GM23338 (cell line): ENCODE measurements at regions not wholly inside any gene's neighbourhood (a gene's known extent, or its start where the extent isn't known, plus 50 kb on each side); places are given as distances from the start of the nearest gene placed in this dataset.

Experiments
- ATAC-seq: fragments of 200-7000 bp; cut with Tn5 transposase; 3 replicates; pipeline ENCODE4 v1.9.1; 2020
- DNase-seq: peaks from one replicate; pipeline ENCODE4 v3.0.0-alpha.2; 2015; ENCODE audit warnings: low spot score
- H2AFZ ChIP-seq: fragments of 200-600 bp; sonication (generic); 2 replicates; pipeline ENCODE4 v1.8.0; 2016; ENCODE audit warnings: antibody characterized with exemption, mild to moderate bottlenecking, moderate library complexity
- H3F3A ChIP-seq: fragments of 200-600 bp; sonication (generic); replicated peaks from 2 replicates; pipeline ENCODE4 v1.8.0; 2017; ENCODE audit warnings: antibody characterized with exemption, mixed run types, low read depth
- H3K27ac ChIP-seq: fragments of 200-600 bp; sonication (generic); 2 replicates; pipeline ENCODE4 v1.6.1; 2016; ENCODE audit warnings: low read depth
- H3K27me3 ChIP-seq: fragments of 200-600 bp; sonication (generic); 2 replicates; pipeline ENCODE4 v1.8.0; 2016; ENCODE audit warnings: mild to moderate bottlenecking, mixed run types, moderate library complexity; ENCODE audit not compliant: insufficient read depth
- H3K36me3 ChIP-seq: fragments of 200-600 bp; sonication (generic); 2 replicates; pipeline ENCODE4 v1.8.0; 2016; ENCODE audit warnings: mild to moderate bottlenecking; ENCODE audit not compliant: insufficient read depth
- H3K4me1 ChIP-seq: fragments of 200-600 bp; sonication (generic); 2 replicates; pipeline ENCODE4 v1.8.0; 2016; ENCODE audit warnings: mild to moderate bottlenecking, moderate library complexity; ENCODE audit not compliant: insufficient read depth
- H3K4me2 ChIP-seq: fragments of 200-600 bp; sonication (generic); 2 replicates; pipeline ENCODE4 v1.7.1; 2017; ENCODE audit warnings: mixed run types
- H3K4me3 ChIP-seq: fragments of 200-600 bp; sonication (generic); 2 replicates; pipeline ENCODE4 v1.6.1; 2016; ENCODE audit warnings: mixed run types
- H3K79me2 ChIP-seq: fragments of 200-600 bp; sonication (generic); replicated peaks from 2 replicates; pipeline ENCODE4 v1.8.0; 2017; ENCODE audit warnings: mild to moderate bottlenecking; ENCODE audit not compliant: insufficient read depth
- H3K9me2 ChIP-seq: fragments of 200-600 bp; sonication (generic); 2 replicates; pipeline ENCODE4 v1.8.0; 2017; ENCODE audit not compliant: insufficient read depth
- H4K20me1 ChIP-seq: fragments of 200-600 bp; sonication (generic); replicated peaks from 2 replicates; pipeline ENCODE4 v1.8.0; 2017; ENCODE audit warnings: mild to moderate bottlenecking; ENCODE audit not compliant: insufficient read depth
- H3K27ac Mint-ChIP-seq: 2 replicates; pipeline ENCODE4 v1.8.0; 2020; ENCODE audit warnings: inconsistent platforms, mild to moderate bottlenecking, moderate library complexity, mixed read lengths
- H3K27me3 Mint-ChIP-seq: 3 replicates; pipeline ENCODE4 v1.8.0; 2022; ENCODE audit warnings: low read depth, mild to moderate bottlenecking, moderate library complexity, mixed read lengths, inconsistent platforms; ENCODE audit not compliant: insufficient read depth, poor library complexity
- H3K36me3 Mint-ChIP-seq: 3 replicates; pipeline ENCODE4 v1.8.0; 2021; ENCODE audit warnings: low read depth, mild to moderate bottlenecking, inconsistent platforms, moderate library complexity, mixed read lengths
- H3K4me1 Mint-ChIP-seq: 3 replicates; pipeline ENCODE4 v1.8.0; 2020; ENCODE audit warnings: mild to moderate bottlenecking, inconsistent platforms, mixed read lengths
- H3K4me3 Mint-ChIP-seq: 3 replicates; pipeline ENCODE4 v1.8.0; 2021; ENCODE audit warnings: moderate library complexity, mild to moderate bottlenecking, inconsistent platforms, mixed read lengths
- H3K9me3 Mint-ChIP-seq: 3 replicates; pipeline ENCODE4 v1.8.0; 2020; ENCODE audit warnings: moderate library complexity, mild to moderate bottlenecking, inconsistent platforms, mixed read lengths
- CREB1 ChIP-seq: fragments of 250-450 bp; sonication (Bioruptor Pico); IDR thresholded peaks from 2 replicates; pipeline ENCODE4 v1.5.0; 2020; ENCODE audit warnings: low read depth, mild to moderate bottlenecking, moderate library complexity
- EZH2 ChIP-seq: fragments of 200-600 bp; sonication (generic); IDR thresholded peaks from one replicate; pipeline ENCODE4 v1.8.0; 2017; ENCODE audit warnings: antibody characterized with exemption, mild to moderate bottlenecking, low read depth; ENCODE audit not compliant: unreplicated experiment
- EZH2phosphoT487 ChIP-seq: fragments of 200-600 bp; sonication (generic); IDR thresholded peaks from one replicate; pipeline ENCODE4 v1.8.1; 2018; ENCODE audit warnings: antibody characterized with exemption; ENCODE audit not compliant: unreplicated experiment
- JUNB ChIP-seq: IDR thresholded peaks from one replicate; pipeline ENCODE4 v1.6.1; 2016; ENCODE audit warnings: antibody characterized with exemption; ENCODE audit not compliant: unreplicated experiment
- NANOG ChIP-seq: IDR thresholded peaks from 2 replicates; pipeline ENCODE4 v1.6.1; 2016; ENCODE audit warnings: antibody characterized with exemption, borderline replicate concordance
- POLR2AphosphoS5 ChIP-seq: IDR thresholded peaks from 2 replicates; pipeline ENCODE4 v1.6.1; 2016; ENCODE audit warnings: antibody characterized with exemption, low read depth
- ZNF114 ChIP-seq: fragments of 250-450 bp; sonication (Bioruptor Pico); IDR thresholded peaks from 2 replicates; pipeline ENCODE4 v1.5.0; 2020; ENCODE audit warnings: mild to moderate bottlenecking, moderate library complexity
- TF ChIP-seq, protein P1 (sequence below): IDR thresholded peaks from one replicate; pipeline ENCODE4 v1.6.1; 2018; ENCODE audit warnings: antibody characterized with exemption; ENCODE audit not compliant: unreplicated experiment
- TF ChIP-seq, protein P2 (sequence below), 2 experiments: fragments of 200-600 bp in 1 of 2; sonication (generic) in 1 of 2; conservative IDR thresholded peaks; 2 replicates each; pipeline versions ENCODE4 v1.5.1 to v1.6.1; 2016 to 2017; ENCODE audit warnings: antibody characterized with exemption in 2 of 2, low read depth in 2 of 2, mild to moderate bottlenecking in 2 of 2, moderate library complexity in 1 of 2
- TF ChIP-seq, protein P3 (sequence below): fragments of 250-450 bp; sonication (Bioruptor Pico); IDR thresholded peaks from 2 replicates; pipeline ENCODE4 v1.5.0; 2020; ENCODE audit warnings: mild to moderate bottlenecking, moderate library complexity

DNA sequence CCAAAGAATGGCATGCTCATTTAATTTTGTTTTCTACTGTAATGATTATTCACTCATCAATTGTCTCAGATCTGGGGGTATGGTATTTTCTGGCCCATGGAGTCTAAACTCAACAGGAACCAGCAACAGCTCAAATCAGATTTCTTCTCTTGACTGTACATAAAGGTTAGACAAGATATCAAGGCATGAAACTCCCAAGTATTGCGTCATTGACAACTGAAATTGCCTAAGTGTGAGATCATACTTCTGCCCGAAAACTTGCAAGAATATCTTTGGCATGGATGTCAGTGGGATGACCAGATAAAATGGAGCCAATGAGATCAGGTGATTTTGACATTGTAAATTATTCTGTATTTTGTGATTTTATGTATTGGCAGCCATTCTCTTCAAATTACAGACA is 141.7 kb upstream of the STK32A start:
- Histone ChIP-seq H4K20me1 (no peaks in the 10 kb centered on the region), H3F3A (no peaks in the 10 kb centered on the region), H3K36me3 (no peaks in the 10 kb centered on the region), H3K27ac (no peak overlapping the region), H3K4me3 (no peak overlapping the region), H3K4me1 (no peaks in the 10 kb centered on the region), H3K9me2 (no peaks in the 10 kb centered on the region), H3K4me2 (no peak overlapping the region), H3K79me2 (no peaks in the 10 kb centered on the region), H2AFZ (no peak overlapping the region), H3K27me3 (no peaks in the 10 kb centered on the region)
- no peaks in the 10 kb centered on the region for H3K9me3 Mint-ChIP-seq
- H3K36me3 Mint-ChIP-seq = no peaks in the 10 kb centered on the region
- TF ChIP-seq, protein P1, sequence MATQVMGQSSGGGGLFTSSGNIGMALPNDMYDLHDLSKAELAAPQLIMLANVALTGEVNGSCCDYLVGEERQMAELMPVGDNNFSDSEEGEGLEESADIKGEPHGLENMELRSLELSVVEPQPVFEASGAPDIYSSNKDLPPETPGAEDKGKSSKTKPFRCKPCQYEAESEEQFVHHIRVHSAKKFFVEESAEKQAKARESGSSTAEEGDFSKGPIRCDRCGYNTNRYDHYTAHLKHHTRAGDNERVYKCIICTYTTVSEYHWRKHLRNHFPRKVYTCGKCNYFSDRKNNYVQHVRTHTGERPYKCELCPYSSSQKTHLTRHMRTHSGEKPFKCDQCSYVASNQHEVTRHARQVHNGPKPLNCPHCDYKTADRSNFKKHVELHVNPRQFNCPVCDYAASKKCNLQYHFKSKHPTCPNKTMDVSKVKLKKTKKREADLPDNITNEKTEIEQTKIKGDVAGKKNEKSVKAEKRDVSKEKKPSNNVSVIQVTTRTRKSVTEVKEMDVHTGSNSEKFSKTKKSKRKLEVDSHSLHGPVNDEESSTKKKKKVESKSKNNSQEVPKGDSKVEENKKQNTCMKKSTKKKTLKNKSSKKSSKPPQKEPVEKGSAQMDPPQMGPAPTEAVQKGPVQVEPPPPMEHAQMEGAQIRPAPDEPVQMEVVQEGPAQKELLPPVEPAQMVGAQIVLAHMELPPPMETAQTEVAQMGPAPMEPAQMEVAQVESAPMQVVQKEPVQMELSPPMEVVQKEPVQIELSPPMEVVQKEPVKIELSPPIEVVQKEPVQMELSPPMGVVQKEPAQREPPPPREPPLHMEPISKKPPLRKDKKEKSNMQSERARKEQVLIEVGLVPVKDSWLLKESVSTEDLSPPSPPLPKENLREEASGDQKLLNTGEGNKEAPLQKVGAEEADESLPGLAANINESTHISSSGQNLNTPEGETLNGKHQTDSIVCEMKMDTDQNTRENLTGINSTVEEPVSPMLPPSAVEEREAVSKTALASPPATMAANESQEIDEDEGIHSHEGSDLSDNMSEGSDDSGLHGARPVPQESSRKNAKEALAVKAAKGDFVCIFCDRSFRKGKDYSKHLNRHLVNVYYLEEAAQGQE = no peak
- TF ChIP-seq JUNB (no peak), ZNF114 (CRISPR knock-in tag) (no peak), NANOG (no peak), EZH2phosphoT487 (no peak), POLR2AphosphoS5 (no peak), CREB1 (CRISPR knock-in tag) (no peak), EZH2 (no peak)
- TF ChIP-seq, protein P2, sequence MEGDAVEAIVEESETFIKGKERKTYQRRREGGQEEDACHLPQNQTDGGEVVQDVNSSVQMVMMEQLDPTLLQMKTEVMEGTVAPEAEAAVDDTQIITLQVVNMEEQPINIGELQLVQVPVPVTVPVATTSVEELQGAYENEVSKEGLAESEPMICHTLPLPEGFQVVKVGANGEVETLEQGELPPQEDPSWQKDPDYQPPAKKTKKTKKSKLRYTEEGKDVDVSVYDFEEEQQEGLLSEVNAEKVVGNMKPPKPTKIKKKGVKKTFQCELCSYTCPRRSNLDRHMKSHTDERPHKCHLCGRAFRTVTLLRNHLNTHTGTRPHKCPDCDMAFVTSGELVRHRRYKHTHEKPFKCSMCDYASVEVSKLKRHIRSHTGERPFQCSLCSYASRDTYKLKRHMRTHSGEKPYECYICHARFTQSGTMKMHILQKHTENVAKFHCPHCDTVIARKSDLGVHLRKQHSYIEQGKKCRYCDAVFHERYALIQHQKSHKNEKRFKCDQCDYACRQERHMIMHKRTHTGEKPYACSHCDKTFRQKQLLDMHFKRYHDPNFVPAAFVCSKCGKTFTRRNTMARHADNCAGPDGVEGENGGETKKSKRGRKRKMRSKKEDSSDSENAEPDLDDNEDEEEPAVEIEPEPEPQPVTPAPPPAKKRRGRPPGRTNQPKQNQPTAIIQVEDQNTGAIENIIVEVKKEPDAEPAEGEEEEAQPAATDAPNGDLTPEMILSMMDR (conservative IDR thresholded peaks at IDR 0.05; ENCODE audit: low read depth in 2 of 2) = no peak
- TF ChIP-seq, protein P3, sequence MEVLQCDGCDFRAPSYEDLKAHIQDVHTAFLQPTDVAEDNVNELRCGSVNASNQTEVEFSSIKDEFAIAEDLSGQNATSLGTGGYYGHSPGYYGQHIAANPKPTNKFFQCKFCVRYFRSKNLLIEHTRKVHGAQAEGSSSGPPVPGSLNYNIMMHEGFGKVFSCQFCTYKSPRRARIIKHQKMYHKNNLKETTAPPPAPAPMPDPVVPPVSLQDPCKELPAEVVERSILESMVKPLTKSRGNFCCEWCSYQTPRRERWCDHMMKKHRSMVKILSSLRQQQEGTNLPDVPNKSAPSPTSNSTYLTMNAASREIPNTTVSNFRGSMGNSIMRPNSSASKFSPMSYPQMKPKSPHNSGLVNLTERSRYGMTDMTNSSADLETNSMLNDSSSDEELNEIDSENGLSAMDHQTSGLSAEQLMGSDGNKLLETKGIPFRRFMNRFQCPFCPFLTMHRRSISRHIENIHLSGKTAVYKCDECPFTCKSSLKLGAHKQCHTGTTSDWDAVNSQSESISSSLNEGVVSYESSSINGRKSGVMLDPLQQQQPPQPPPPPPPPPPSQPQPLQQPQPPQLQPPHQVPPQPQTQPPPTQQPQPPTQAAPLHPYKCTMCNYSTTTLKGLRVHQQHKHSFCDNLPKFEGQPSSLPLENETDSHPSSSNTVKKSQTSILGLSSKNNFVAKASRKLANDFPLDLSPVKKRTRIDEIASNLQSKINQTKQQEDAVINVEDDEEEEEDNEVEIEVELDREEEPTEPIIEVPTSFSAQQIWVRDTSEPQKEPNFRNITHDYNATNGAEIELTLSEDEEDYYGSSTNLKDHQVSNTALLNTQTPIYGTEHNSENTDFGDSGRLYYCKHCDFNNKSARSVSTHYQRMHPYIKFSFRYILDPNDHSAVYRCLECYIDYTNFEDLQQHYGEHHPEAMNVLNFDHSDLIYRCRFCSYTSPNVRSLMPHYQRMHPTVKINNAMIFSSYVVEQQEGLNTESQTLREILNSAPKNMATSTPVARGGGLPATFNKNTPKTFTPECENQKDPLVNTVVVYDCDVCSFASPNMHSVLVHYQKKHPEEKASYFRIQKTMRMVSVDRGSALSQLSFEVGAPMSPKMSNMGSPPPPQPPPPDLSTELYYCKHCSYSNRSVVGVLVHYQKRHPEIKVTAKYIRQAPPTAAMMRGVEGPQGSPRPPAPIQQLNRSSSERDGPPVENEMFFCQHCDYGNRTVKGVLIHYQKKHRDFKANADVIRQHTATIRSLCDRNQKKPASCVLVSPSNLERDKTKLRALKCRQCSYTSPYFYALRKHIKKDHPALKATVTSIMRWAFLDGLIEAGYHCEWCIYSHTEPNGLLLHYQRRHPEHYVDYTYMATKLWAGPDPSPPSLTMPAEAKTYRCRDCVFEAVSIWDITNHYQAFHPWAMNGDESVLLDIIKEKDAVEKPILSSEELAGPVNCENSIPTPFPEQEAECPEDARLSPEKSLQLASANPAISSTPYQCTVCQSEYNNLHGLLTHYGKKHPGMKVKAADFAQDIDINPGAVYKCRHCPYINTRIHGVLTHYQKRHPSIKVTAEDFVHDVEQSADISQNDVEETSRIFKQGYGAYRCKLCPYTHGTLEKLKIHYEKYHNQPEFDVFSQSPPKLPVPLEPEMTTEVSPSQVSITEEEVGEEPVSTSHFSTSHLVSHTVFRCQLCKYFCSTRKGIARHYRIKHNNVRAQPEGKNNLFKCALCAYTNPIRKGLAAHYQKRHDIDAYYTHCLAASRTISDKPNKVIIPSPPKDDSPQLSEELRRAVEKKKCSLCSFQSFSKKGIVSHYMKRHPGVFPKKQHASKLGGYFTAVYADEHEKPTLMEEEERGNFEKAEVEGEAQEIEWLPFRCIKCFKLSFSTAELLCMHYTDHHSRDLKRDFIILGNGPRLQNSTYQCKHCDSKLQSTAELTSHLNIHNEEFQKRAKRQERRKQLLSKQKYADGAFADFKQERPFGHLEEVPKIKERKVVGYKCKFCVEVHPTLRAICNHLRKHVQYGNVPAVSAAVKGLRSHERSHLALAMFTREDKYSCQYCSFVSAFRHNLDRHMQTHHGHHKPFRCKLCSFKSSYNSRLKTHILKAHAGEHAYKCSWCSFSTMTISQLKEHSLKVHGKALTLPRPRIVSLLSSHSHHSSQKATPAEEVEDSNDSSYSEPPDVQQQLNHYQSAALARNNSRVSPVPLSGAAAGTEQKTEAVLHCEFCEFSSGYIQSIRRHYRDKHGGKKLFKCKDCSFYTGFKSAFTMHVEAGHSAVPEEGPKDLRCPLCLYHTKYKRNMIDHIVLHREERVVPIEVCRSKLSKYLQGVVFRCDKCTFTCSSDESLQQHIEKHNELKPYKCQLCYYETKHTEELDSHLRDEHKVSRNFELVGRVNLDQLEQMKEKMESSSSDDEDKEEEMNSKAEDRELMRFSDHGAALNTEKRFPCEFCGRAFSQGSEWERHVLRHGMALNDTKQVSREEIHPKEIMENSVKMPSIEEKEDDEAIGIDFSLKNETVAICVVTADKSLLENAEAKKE (CRISPR knock-in tag) = no peak
- H3K27ac Mint-ChIP-seq = no peak overlapping the region
- H3K4me3 Mint-ChIP-seq = no peak overlapping the region
- no peak for DNase-seq
- peaks cover 7% of the 10 kb centered on the region; the same call in 2 of the 3 replicates for H3K4me1 Mint-ChIP-seq
- no peaks in the 10 kb centered on the region for H3K27me3 Mint-ChIP-seq
- no peak for ATAC-seq
